AG20443 (cell line): ENCODE measurements at regions not wholly inside any gene's neighbourhood (a gene's known extent, or its start where the extent isn't known, plus 50 kb on each side); places are given as distances from the start of the nearest gene placed in this dataset.
"Not testable (repeated sequence)": the region's sequence is repeated elsewhere in the genome, so short reads cannot be mapped to it uniquely, and the experiment has no call there.

ENCODE experiments used
- DNase-seq: peaks from one replicate; pipeline ENCODE4 v3.0.0; 2012; ENCODE audit warnings: low spot score, mixed read lengths

- no peak for DNase-seq
These were observed 149.6 kb upstream of the MAMLD1 start for GRCh38 chrX:150213481-150214030.

GRCh38 chrX:150216000-150216399 lies 147.1 kb upstream of the MAMLD1 start:
- not testable (repeated sequence) for DNase-seq

GRCh38 chrX:150216716-150217115 lies 146.4 kb upstream of the MAMLD1 start:
- no peak for DNase-seq

GRCh38 chrX:150217609-150218008 lies 145.5 kb upstream of the MAMLD1 start:
- no peak for DNase-seq

- DNase-seq = peak; percentile 74
These were observed 143.5 kb upstream of the MAMLD1 start for GRCh38 chrX:150219374-150220185.

GRCh38 chrX:150223176-150224015 lies 139.7 kb upstream of the MAMLD1 start:
- no peak for DNase-seq

GRCh38 chrX:150224676-150225075 lies 138.4 kb upstream of the MAMLD1 start:
- DNase-seq = no peak

GRCh38 chrX:150225266-150225665 lies 137.9 kb upstream of the MAMLD1 start:
- no peak for DNase-seq

- DNase-seq = no peak
These were observed 137.4 kb upstream of the MAMLD1 start for GRCh38 chrX:150225756-150226155.

- no peak for DNase-seq
These were observed 136.7 kb upstream of the MAMLD1 start for GRCh38 chrX:150226223-150226965.

GRCh38 chrX:150227321-150227860 lies 135.7 kb upstream of the MAMLD1 start:
- DNase-seq = no peak

- DNase-seq = no peak
These were observed 135.2 kb upstream of the MAMLD1 start for GRCh38 chrX:150227873-150228410.

GRCh38 chrX:150228431-150228830 lies 134.7 kb upstream of the MAMLD1 start:
- no peak for DNase-seq

GRCh38 chrX:150229030-150229429 lies 134.1 kb upstream of the MAMLD1 start:
- no peak for DNase-seq

GRCh38 chrX:150229481-150229880 lies 133.6 kb upstream of the MAMLD1 start:
- no peak for DNase-seq

GRCh38 chrX:150230952-150231351 lies 132.2 kb upstream of the MAMLD1 start:
- DNase-seq = not testable (repeated sequence)

GRCh38 chrX:150231368-150231767 lies 131.7 kb upstream of the MAMLD1 start:
- DNase-seq = not testable (repeated sequence)

GRCh38 chrX:150232222-150232621 lies 130.9 kb upstream of the MAMLD1 start:
- DNase-seq = not testable (repeated sequence)

- no peak for DNase-seq
These were observed 129.0 kb upstream of the MAMLD1 start for GRCh38 chrX:150234126-150234525.

GRCh38 chrX:150236327-150236726 lies 126.8 kb upstream of the MAMLD1 start:
- DNase-seq = peak; percentile 25

- DNase-seq = no peak
These were observed 124.3 kb upstream of the MAMLD1 start for GRCh38 chrX:150238632-150239382.
